ENCODE measurements at regions not wholly inside any gene's neighbourhood (a gene's known extent, or its start where the extent isn't known, plus 50 kb on each side); places are given as distances from the start of the nearest gene placed in this dataset.

DNA sequence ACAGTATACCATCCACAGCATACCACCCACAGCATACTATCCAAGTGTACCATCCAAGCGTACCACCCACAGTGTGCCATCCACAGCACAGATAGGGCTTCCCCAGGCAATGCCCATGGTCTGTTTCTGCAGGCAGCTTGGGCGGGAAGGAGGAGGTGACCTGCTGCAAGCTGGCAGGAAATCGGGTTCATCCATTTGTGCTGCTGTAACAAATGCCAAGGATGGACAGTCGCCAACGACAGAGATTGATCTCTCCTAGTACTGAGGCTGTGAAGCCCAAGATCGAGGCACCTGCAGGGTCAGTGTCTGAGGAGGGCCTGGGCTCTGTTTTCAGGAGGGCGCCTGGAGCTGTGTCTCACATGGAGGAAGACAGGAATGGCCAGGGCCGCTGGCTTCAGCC lies 93.6 kb upstream of the SNTG2 start:
- Histone ChIP-seq H3K9me3 (ENCODE audit: control insufficient read depth in 2 of 2, low read length in 2 of 2) (no peaks in the 10 kb centered on the region), H3K4me3 (ENCODE audit: low read length in 2 of 2) (no peak overlapping the region), H3K36me3 (ENCODE audit: control insufficient read depth in 2 of 2, insufficient read depth in 2 of 2, low read length in 2 of 2) (no peaks in the 10 kb centered on the region), H3K27ac (ENCODE audit: low read length) (no peak overlapping the region), H3K4me1 (ENCODE audit: control insufficient read depth, insufficient read depth, low read length) (no peaks in the 10 kb centered on the region), H3K27me3 (ENCODE audit: control insufficient read depth in 1 of 2, insufficient read depth in 2 of 2, low read length in 2 of 2) (peaks cover 0 to under 1% of the 10 kb centered on the region in 2 donors), H3K9ac (ENCODE audit: low read length in 2 of 2) (no peak overlapping the region)

- Histone ChIP-seq H3K9ac (ENCODE audit: low read length in 2 of 2) (no peak overlapping the region), H3K27me3 (ENCODE audit: control insufficient read depth in 1 of 2, insufficient read depth in 2 of 2, low read length in 2 of 2) (no peaks in the 10 kb centered on the region), H3K27ac (ENCODE audit: low read length) (no peak overlapping the region), H3K36me3 (ENCODE audit: control insufficient read depth in 2 of 2, insufficient read depth in 2 of 2, low read length in 2 of 2) (no peaks in the 10 kb centered on the region), H3K4me3 (ENCODE audit: low read length in 2 of 2) (no peak overlapping the region), H3K9me3 (ENCODE audit: control insufficient read depth in 2 of 2, low read length in 2 of 2) (no peaks in the 10 kb centered on the region), H3K4me1 (ENCODE audit: control insufficient read depth, insufficient read depth, low read length) (no peaks in the 10 kb centered on the region)
Observed at GRCh38 chr2:856456-856855, 94.2 kb upstream of the SNTG2 start.

DNA sequence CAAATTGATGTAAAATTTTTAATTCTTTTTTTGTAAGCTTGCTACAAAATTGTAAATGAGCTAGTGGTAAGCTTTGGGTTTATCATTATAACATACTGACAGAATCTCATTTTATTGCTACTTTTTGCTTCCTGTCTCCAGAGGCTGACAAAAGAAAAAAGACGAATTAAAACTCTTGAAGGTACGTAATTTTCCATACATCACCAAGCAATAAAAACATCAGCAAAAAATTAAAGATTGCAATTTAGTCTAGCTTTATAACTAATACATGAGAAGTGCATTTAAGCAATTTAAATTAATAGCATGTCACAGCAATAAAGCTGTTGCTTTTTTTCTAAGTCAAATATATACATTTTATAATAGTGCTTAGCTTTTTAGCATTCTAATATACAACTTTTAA lies 94.6 kb upstream of the SNTG2 start:
- no peaks in the 10 kb centered on the region for H3K9me3 ChIP-seq (ENCODE audit: control insufficient read depth in 2 of 2, low read length in 2 of 2)
- no peak overlapping the region for H3K27ac ChIP-seq (ENCODE audit: low read length)
- H3K36me3 ChIP-seq (ENCODE audit: control insufficient read depth in 2 of 2, insufficient read depth in 2 of 2, low read length in 2 of 2) = no peaks in the 10 kb centered on the region
- H3K27me3 ChIP-seq (ENCODE audit: control insufficient read depth in 1 of 2, insufficient read depth in 2 of 2, low read length in 2 of 2) = no peaks in the 10 kb centered on the region
- no peak overlapping the region for H3K4me3 ChIP-seq (ENCODE audit: low read length in 2 of 2)
- no peak overlapping the region for H3K9ac ChIP-seq (ENCODE audit: low read length in 2 of 2)
- no peaks in the 10 kb centered on the region for H3K4me1 ChIP-seq (ENCODE audit: control insufficient read depth, insufficient read depth, low read length)

GRCh38 chr2:855177-855576 lies 95.5 kb upstream of the SNTG2 start:
- Histone ChIP-seq H3K4me1 (ENCODE audit: control insufficient read depth, insufficient read depth, low read length) (no peaks in the 10 kb centered on the region), H3K9me3 (ENCODE audit: control insufficient read depth in 2 of 2, low read length in 2 of 2) (no peaks in the 10 kb centered on the region), H3K4me3 (ENCODE audit: low read length in 2 of 2) (no peak overlapping the region), H3K27ac (ENCODE audit: low read length) (no peak overlapping the region), H3K27me3 (ENCODE audit: control insufficient read depth in 1 of 2, insufficient read depth in 2 of 2, low read length in 2 of 2) (no peaks in the 10 kb centered on the region), H3K36me3 (ENCODE audit: control insufficient read depth in 2 of 2, insufficient read depth in 2 of 2, low read length in 2 of 2) (no peaks in the 10 kb centered on the region), H3K9ac (ENCODE audit: low read length in 2 of 2) (no peak overlapping the region)

DNA sequence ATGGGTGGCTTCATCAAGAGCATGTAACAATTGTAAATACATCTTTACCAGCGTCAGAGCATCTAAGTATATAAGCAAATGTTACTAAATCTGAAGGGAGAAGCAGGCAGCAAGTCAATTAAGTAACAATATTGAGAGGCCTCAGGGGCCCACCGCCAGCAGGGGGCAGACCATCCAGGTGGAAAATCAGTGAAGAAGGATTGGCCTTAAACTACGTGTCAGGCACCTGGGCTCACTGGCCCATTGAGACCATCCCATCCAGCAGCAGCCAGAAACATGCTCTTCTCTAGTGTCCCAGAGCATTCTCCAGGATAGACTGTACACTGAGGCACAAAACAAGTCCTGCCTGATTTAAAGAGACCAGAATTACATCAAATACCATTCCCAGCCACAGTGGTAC lies 96.2 kb upstream of the SNTG2 start:
- Histone ChIP-seq H3K27ac (ENCODE audit: low read length) (no peak overlapping the region), H3K4me1 (ENCODE audit: control insufficient read depth, insufficient read depth, low read length) (no peaks in the 10 kb centered on the region), H3K27me3 (ENCODE audit: control insufficient read depth in 1 of 2, insufficient read depth in 2 of 2, low read length in 2 of 2) (no peaks in the 10 kb centered on the region), H3K9ac (ENCODE audit: low read length in 2 of 2) (no peak overlapping the region), H3K9me3 (ENCODE audit: control insufficient read depth in 2 of 2, low read length in 2 of 2) (no peaks in the 10 kb centered on the region), H3K36me3 (ENCODE audit: control insufficient read depth in 2 of 2, insufficient read depth in 2 of 2, low read length in 2 of 2) (no peaks in the 10 kb centered on the region), H3K4me3 (ENCODE audit: low read length in 2 of 2) (no peak overlapping the region)

GRCh38 chr2:853203-853870 lies 97.3 kb upstream of the SNTG2 start:
- Histone ChIP-seq H3K9me3 (ENCODE audit: control insufficient read depth in 2 of 2, low read length in 2 of 2) (no peaks in the 10 kb centered on the region), H3K4me1 (ENCODE audit: control insufficient read depth, insufficient read depth, low read length) (no peaks in the 10 kb centered on the region), H3K9ac (ENCODE audit: low read length in 2 of 2) (no peak overlapping the region), H3K36me3 (ENCODE audit: control insufficient read depth in 2 of 2, insufficient read depth in 2 of 2, low read length in 2 of 2) (no peaks in the 10 kb centered on the region), H3K27me3 (ENCODE audit: control insufficient read depth in 1 of 2, insufficient read depth in 2 of 2, low read length in 2 of 2) (no peaks in the 10 kb centered on the region), H3K4me3 (ENCODE audit: low read length in 2 of 2) (no peak overlapping the region), H3K27ac (ENCODE audit: low read length) (no peak overlapping the region)

DNA sequence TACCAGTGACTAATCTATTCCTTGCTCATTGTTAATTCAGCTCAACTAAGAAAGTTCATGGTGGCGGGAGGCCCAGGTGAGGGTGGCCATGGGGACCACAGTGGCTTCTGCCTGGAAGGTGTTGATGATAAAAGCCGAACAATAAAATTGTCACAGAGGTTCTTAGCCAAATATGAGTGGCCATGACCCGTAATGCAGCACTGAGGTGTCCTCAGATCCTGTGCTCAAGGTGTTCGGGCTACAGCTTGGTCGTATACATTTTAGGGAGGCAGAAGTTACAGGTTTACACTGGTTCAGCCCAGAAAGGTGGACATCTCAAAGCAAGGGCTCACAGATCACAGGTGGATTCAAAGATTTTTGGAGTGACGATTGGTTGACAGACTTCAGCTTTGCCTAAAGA lies 98.5 kb upstream of the SNTG2 start:
- Histone ChIP-seq H3K36me3 (ENCODE audit: control insufficient read depth in 2 of 2, insufficient read depth in 2 of 2, low read length in 2 of 2) (no peaks in the 10 kb centered on the region), H3K9ac (ENCODE audit: low read length in 2 of 2) (no peak overlapping the region), H3K9me3 (ENCODE audit: control insufficient read depth in 2 of 2, low read length in 2 of 2) (no peaks in the 10 kb centered on the region), H3K27ac (ENCODE audit: low read length) (no peak overlapping the region), H3K4me3 (ENCODE audit: low read length in 2 of 2) (no peak overlapping the region), H3K27me3 (ENCODE audit: control insufficient read depth in 1 of 2, insufficient read depth in 2 of 2, low read length in 2 of 2) (no peaks in the 10 kb centered on the region), H3K4me1 (ENCODE audit: control insufficient read depth, insufficient read depth, low read length) (no peaks in the 10 kb centered on the region)

GRCh38 chr2:851680-852079 lies 99.0 kb upstream of the SNTG2 start:
- H3K4me3 ChIP-seq (ENCODE audit: low read length in 2 of 2) = no peak overlapping the region
- H3K9ac ChIP-seq (ENCODE audit: low read length in 2 of 2) = no peak overlapping the region
- no peaks in the 10 kb centered on the region for H3K36me3 ChIP-seq (ENCODE audit: control insufficient read depth in 2 of 2, insufficient read depth in 2 of 2, low read length in 2 of 2)
- no peak overlapping the region for H3K27ac ChIP-seq (ENCODE audit: low read length)
- H3K27me3 ChIP-seq (ENCODE audit: control insufficient read depth in 1 of 2, insufficient read depth in 2 of 2, low read length in 2 of 2) = no peaks in the 10 kb centered on the region
- H3K4me1 ChIP-seq (ENCODE audit: control insufficient read depth, insufficient read depth, low read length) = no peaks in the 10 kb centered on the region
- no peaks in the 10 kb centered on the region for H3K9me3 ChIP-seq (ENCODE audit: control insufficient read depth in 2 of 2, low read length in 2 of 2)

DNA sequence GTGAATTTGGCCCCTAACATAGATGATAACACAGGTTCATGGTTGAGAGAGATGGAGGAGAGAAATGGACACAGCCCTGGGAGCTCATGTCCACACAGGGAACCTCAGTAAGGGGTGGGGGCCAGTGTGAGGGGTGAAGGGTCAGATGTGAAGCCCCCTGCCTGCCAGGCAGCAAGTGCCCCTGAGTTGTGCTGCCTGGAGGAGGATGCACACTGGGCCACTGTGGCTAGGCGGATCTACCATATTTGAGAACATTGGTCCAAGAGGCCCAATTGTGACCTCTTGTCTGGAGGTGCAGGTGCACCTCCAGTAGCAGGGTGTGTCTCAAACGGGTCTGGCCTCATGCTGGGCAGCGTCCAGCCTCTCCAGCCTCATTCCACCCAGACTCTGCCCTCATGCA lies 99.6 kb upstream of the SNTG2 start:
- no peaks in the 10 kb centered on the region for H3K4me1 ChIP-seq (ENCODE audit: control insufficient read depth, insufficient read depth, low read length)
- H3K27ac ChIP-seq (ENCODE audit: low read length) = no peak overlapping the region
- no peak overlapping the region for H3K9ac ChIP-seq (ENCODE audit: low read length in 2 of 2)
- H3K4me3 ChIP-seq (ENCODE audit: low read length in 2 of 2) = no peak overlapping the region
- no peaks in the 10 kb centered on the region for H3K36me3 ChIP-seq (ENCODE audit: control insufficient read depth in 2 of 2, insufficient read depth in 2 of 2, low read length in 2 of 2)
- H3K27me3 ChIP-seq (ENCODE audit: control insufficient read depth in 1 of 2, insufficient read depth in 2 of 2, low read length in 2 of 2) = no peaks in the 10 kb centered on the region
- H3K9me3 ChIP-seq (ENCODE audit: control insufficient read depth in 2 of 2, low read length in 2 of 2) = no peaks in the 10 kb centered on the region

DNA sequence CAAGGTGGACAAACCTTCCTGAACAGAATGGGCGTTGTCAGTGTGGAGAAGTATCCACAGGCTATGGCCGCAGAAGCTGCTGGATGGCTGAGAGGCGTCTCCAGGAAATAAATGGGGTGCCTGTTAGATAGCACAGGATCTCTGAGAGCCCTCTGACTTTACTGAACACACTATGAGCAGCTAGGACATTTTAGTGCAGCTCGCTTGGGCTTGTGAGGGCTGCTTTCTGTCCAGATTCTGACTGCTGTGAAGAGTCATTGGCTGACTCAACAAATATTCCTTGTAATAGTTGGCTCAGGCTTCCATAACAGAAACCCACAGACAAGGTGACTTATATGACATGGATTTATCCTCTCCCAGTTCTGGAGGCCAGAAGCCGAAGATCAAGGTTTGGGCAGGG lies 100.2 kb upstream of the SNTG2 start:
- H3K9me3 ChIP-seq (ENCODE audit: control insufficient read depth in 2 of 2, low read length in 2 of 2) = no peaks in the 10 kb centered on the region
- H3K9ac ChIP-seq (ENCODE audit: low read length in 2 of 2) = no peak overlapping the region
- no peaks in the 10 kb centered on the region for H3K27me3 ChIP-seq (ENCODE audit: control insufficient read depth in 1 of 2, insufficient read depth in 2 of 2, low read length in 2 of 2)
- H3K4me1 ChIP-seq (ENCODE audit: control insufficient read depth, insufficient read depth, low read length) = no peaks in the 10 kb centered on the region
- H3K36me3 ChIP-seq (ENCODE audit: control insufficient read depth in 2 of 2, insufficient read depth in 2 of 2, low read length in 2 of 2) = no peaks in the 10 kb centered on the region
- H3K4me3 ChIP-seq (ENCODE audit: low read length in 2 of 2) = no peak overlapping the region
- H3K27ac ChIP-seq (ENCODE audit: low read length) = no peak overlapping the region

DNA sequence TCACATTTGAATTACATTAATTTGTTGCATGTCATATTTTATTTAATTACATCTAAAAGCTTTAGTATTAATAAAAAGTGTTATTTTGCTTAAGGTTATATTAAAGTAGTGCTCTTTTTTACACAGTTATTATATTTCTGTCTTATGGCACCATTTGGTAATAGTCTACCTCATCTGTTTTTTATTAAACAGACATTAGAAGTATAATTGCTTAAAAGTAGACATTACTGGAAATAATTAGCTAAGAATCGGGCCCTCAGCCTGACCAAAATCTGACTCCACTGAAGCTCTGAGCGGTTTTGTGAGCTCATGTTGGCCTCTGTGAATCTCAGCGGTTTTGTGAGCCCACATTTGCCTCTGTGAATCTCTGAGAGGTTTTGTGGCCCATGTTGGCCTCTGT lies 102.5 kb upstream of the SNTG2 start:
- no peaks in the 10 kb centered on the region for H3K27me3 ChIP-seq (ENCODE audit: control insufficient read depth in 1 of 2, insufficient read depth in 2 of 2, low read length in 2 of 2)
- H3K36me3 ChIP-seq (ENCODE audit: control insufficient read depth in 2 of 2, insufficient read depth in 2 of 2, low read length in 2 of 2) = no peaks in the 10 kb centered on the region
- no peaks in the 10 kb centered on the region for H3K9me3 ChIP-seq (ENCODE audit: control insufficient read depth in 2 of 2, low read length in 2 of 2)
- no peak overlapping the region for H3K27ac ChIP-seq (ENCODE audit: low read length)
- H3K4me3 ChIP-seq (ENCODE audit: low read length in 2 of 2) = no peak overlapping the region
- H3K4me1 ChIP-seq (ENCODE audit: control insufficient read depth, insufficient read depth, low read length) = no peaks in the 10 kb centered on the region
- no peak overlapping the region for H3K9ac ChIP-seq (ENCODE audit: low read length in 2 of 2)

Data from stomach smooth muscle (tissue), 2 donors.